Muscle of leg (tissue), 3 donors: ENCODE measurements at regions not wholly inside any gene's neighbourhood (a gene's known extent, or its start where the extent isn't known, plus 50 kb on each side); places are given as distances from the start of the nearest gene placed in this dataset.

Source experiments
- DNase-seq: peaks from one replicate; pipeline ENCODE4 v3.0.0; 2013
- H3K27ac ChIP-seq: one replicate; pipeline ENCODE4 v1.5.1; 2013; ENCODE audit warnings: mild to moderate bottlenecking, low read length, control low read depth
- H3K27me3 ChIP-seq: one replicate; pipeline ENCODE4 v1.6.1; 2013; ENCODE audit warnings: low read length; ENCODE audit not compliant: control insufficient read depth, insufficient read depth
- H3K36me3 ChIP-seq: one replicate; pipeline ENCODE4 v1.6.1; 2013; ENCODE audit warnings: low read length; ENCODE audit not compliant: control insufficient read depth, insufficient read depth
- H3K4me1 ChIP-seq: one replicate; pipeline ENCODE4 v1.6.1; 2013; ENCODE audit warnings: low read length; ENCODE audit not compliant: control insufficient read depth, insufficient read depth
- H3K4me3 ChIP-seq: one replicate; pipeline ENCODE4 v1.5.1; 2013; ENCODE audit warnings: low read length, control low read depth
- H3K9me3 ChIP-seq: replicated peaks from 2 replicates; pipeline ENCODE4 v1.6.1; 2013; ENCODE audit warnings: low read depth, low read length; ENCODE audit not compliant: control insufficient read depth
- WGBS: methylation state at CpG from one replicate; pipeline ENCODE4 v1.1.5; 2013; ENCODE audit warnings: missing lambda C conversion rate; ENCODE audit not compliant: insufficient coverage; 5-methylcytosine and 5-hydroxymethylcytosine counted together

DNA sequence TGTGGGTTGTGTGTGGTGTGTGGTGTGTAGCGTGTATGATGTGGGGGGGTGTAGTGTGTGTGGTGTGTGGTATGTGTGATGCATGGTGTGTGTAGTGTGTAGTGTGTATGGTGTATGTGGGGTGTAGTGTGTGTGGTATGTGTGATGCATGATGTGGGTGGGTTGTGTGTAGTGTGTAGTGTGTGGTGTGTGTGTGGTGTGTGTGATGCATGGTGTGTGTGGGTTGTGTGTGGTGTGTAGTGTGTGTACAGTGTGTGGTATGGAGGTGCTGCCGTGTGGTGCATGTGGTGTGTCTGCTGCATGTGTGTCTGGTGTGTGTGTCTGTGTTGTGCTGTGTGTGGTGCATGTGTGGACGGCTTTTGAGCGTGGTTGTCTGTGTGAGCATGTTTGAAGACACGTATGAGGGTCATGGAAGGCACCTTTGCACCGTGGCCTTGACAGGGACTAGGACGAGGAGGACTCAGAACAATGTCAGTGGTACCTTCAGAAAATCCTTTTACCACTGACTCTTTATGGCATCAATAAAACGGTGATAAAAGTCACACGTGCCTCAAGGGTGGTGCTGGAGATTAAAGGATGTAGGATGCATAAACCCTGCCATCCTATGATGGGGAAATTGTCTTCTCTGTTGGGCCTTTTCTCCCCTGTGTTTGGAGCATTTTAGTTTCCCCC, 328.7 kb upstream of the B3GAT1 start:
- Histone ChIP-seq H3K9me3 (no peaks in the 10 kb centered on the region), H3K27ac (no peak overlapping the region), H3K4me3 (no peak overlapping the region), H3K27me3 (peaks cover 5% of the 10 kb centered on the region), H3K4me1 (no peaks in the 10 kb centered on the region), H3K36me3 (no peaks in the 10 kb centered on the region)
- WGBS, result 57% methylated on average over 6 of the region's 9 CpGs
- no peak for DNase-seq

- peaks cover 8% of the 10 kb centered on the region for H3K27me3 ChIP-seq
- no peaks in the 10 kb centered on the region for H3K9me3 ChIP-seq
- 87% methylated on average over 10 of the region's 11 CpGs for WGBS
- DNase-seq, result no peak
- no peaks in the 10 kb centered on the region for H3K36me3 ChIP-seq
- no peak overlapping the region for H3K27ac ChIP-seq
- no peak overlapping the region for H3K4me3 ChIP-seq
- no peaks in the 10 kb centered on the region for H3K4me1 ChIP-seq
Observed at GRCh38 chr11:134739136-134739535, 327.1 kb upstream of the B3GAT1 start.

DNA sequence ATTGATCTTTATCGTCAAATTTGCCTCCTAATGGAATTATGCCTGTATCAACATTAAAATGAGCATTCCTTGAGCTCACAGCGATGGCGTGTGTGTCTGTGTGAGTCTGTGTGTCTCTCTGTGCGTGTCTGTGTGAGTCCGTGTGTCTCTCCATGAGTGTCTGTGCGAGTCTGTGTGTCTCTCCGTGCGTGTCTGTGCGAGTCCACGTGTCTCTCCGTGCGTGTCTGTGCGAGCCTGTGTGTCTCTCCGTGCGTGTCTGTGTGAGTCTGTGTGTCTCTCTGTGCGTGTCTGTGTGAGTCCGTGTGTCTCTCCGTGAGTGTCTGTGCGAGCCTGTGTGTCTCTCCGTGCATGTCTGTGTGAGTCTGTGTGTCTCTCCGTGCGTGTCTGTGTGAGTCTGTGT, 326.5 kb upstream of the B3GAT1 start:
- H3K27ac ChIP-seq, result no peak overlapping the region
- H3K4me1 ChIP-seq, result no peaks in the 10 kb centered on the region
- no peak overlapping the region for H3K4me3 ChIP-seq
- 83% methylated on average over 18 of the region's 22 CpGs for whole genome bisulfite sequencing
- H3K27me3 ChIP-seq, result peaks cover 8% of the 10 kb centered on the region
- no peaks in the 10 kb centered on the region for H3K9me3 ChIP-seq
- no peaks in the 10 kb centered on the region for H3K36me3 ChIP-seq
- DNase-seq, result no peak

- peaks cover 8% of the 10 kb centered on the region for H3K27me3 ChIP-seq
- WGBS, result 70% methylated on average over 13 of the region's 20 CpGs
- no peak overlapping the region for H3K27ac ChIP-seq
- H3K36me3 ChIP-seq, result no peaks in the 10 kb centered on the region
- no peaks in the 10 kb centered on the region for H3K9me3 ChIP-seq
- H3K4me1 ChIP-seq, result no peaks in the 10 kb centered on the region
- DNase-seq, result no peak
- H3K4me3 ChIP-seq, result no peak overlapping the region
Observed at GRCh38 chr11:134737563-134738510, 325.8 kb upstream of the B3GAT1 start.

GRCh38 chr11:134736251-134736947, 324.4 kb upstream of the B3GAT1 start:
- H3K4me1 ChIP-seq, result no peaks in the 10 kb centered on the region
- H3K27ac ChIP-seq, result no peak overlapping the region
- no peak for DNase-seq
- H3K4me3 ChIP-seq, result no peak overlapping the region
- no peaks in the 10 kb centered on the region for H3K36me3 ChIP-seq
- peaks cover 16% of the 10 kb centered on the region for H3K27me3 ChIP-seq
- H3K9me3 ChIP-seq, result no peaks in the 10 kb centered on the region
- WGBS, result 72% methylated on average over 9 of the region's 14 CpGs

DNA sequence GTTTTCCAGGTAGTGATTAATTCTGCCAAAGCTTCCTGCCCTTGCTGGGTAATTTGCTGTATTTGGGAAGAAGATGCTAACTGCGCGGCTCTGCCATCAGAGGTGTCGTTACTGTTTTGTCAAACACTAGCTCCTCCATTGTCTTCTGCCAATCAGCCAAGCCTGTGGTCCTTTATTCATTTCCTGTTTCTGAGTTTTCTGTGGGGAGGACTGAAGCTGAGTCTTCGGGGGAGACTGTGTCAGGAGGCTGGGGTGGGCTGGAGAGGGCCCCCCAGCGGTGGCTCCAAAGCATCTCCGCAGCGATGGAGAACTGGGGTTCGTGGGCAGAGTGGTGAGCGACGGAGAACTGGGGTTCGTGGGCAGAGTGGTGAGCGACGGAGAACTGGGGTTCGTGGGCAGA, 322.9 kb upstream of the B3GAT1 start:
- Histone ChIP-seq H3K4me1 (no peaks in the 10 kb centered on the region), H3K27ac (no peak overlapping the region), H3K36me3 (no peaks in the 10 kb centered on the region), H3K27me3 (peaks cover 17% of the 10 kb centered on the region), H3K4me3 (no peak overlapping the region), H3K9me3 (no peaks in the 10 kb centered on the region)
- DNase-seq, result no peak
- WGBS, result 60% methylated on average over 1 of the region's 14 CpGs

DNA sequence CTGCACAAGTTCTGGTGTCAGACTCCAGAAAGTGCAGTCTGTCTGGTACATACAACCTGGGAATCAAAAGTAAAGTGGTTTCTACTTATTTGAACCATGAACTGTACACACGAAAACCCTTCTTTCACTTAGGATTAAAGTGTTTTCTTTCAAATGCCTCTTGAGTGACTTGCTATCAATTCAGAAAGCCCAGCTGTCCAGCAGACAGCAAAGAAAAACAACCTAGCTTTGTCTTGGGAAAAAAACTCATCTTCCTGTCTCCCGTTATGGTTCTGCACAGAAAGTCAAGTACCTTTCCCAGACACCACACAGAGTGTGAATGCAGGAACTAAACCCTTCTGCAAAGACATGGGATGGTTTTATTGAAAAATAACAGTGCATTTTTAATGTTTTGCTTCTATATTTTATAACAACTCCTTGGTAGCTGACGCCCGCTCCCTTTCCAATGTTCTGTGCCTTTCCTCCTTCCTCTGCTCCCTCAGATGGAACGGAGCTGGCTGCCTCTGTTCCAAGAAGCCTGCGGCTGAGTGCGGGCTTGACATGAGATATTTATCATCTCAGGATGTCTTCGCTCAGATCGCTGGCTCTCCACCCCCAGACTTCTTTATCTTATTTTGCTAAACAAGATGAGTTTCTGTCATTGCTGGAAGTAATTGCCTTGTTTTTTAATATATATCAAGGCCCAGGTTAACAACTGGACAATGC, 322.3 kb upstream of the B3GAT1 start:
- H3K36me3 ChIP-seq, result no peaks in the 10 kb centered on the region

DNA sequence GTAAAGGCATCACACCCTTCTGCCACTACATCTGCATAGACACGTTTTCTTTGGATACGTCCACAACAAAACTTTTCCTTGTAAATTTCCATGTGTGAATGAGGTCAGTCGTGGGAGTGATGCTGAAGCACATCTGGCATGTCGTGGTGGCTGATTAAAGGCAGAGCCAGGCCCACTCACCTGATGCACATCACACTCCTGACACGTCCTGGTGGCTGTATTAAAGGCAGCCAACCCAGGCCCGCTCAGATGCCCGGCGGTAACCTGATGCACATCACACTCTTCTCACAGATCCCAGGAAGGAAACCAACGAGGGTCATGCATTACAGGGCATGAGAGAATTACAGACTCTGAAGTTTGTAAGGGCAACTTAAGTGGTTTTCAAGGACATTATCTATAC, 321.6 kb upstream of the B3GAT1 start:
- no peak for DNase-seq
- Histone ChIP-seq H3K27ac (no peak overlapping the region), H3K36me3 (no peaks in the 10 kb centered on the region), H3K9me3 (no peaks in the 10 kb centered on the region), H3K4me3 (no peak overlapping the region), H3K27me3 (peaks cover 19% of the 10 kb centered on the region), H3K4me1 (no peaks in the 10 kb centered on the region)
- no CpG with 5 or more reads among the region's 9 CpGs for WGBS

More for the DNA sequence above, 322.3 kb upstream of the B3GAT1 start:
- Histone ChIP-seq H3K27me3 (peaks cover 19% of the 10 kb centered on the region), H3K4me1 (no peaks in the 10 kb centered on the region), H3K9me3 (no peaks in the 10 kb centered on the region), H3K4me3 (no peak overlapping the region), H3K27ac (no peak overlapping the region)
- DNase-seq, result no peak
- 27% methylated on average over 3 of the region's 9 CpGs for WGBS

DNA sequence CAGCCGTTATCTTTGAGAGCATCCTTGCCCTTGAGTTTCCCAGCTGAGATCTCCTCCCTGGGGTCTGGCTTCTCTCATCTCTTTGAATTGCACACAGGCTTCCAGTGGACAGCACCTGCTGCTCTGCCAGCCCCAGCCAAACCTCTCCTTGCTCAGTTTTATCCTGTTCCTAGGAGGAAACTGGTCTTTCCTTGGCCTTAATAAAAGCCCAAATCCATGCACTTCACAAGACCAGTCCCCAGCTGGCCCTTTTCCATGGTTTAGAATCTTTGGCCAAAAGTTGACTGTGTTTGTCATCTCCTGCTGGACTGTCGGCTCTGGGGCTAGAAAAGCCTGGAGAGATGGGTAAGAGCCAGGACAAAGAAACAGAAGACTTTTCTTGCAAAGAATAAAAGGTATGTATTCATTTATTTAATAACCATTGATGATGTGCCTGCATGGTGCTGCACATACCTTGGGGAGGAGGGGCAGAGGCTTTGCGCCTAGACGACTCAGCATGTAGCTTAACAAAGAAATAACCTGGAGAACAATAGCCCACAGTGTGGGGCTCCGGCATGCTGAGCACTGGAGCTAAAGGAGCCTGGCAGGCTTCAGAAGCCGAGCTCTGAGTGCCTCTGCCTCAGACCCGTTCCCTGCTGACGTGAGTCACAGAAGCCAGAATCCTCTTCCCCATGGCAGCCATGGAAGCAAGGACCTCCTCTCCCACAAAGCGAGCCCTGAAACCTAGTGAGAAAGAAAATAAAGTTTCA, 319.3 kb upstream of the B3GAT1 start:
- WGBS, result 23% methylated on average over 4 of the region's 9 CpGs
- H3K9me3 ChIP-seq, result no peaks in the 10 kb centered on the region
- H3K36me3 ChIP-seq, result no peaks in the 10 kb centered on the region
- no peaks in the 10 kb centered on the region for H3K4me1 ChIP-seq
- no peak overlapping the region for H3K4me3 ChIP-seq
- peaks cover 26% of the 10 kb centered on the region for H3K27me3 ChIP-seq
- peak; percentile 12 for DNase-seq
- H3K27ac ChIP-seq, result no peak overlapping the region
